Amygdala (tissue), 56 donors: ENCODE measurements at regions not wholly inside any gene's neighbourhood (a gene's known extent, or its start where the extent isn't known, plus 50 kb on each side); places are given as distances from the start of the nearest gene placed in this dataset.
"Not testable (repeated sequence)": the region's sequence is repeated elsewhere in the genome, so short reads cannot be mapped to it uniquely, and the experiment has no call there.

Source experiments
- DNase-seq, 56 donors: peaks; one replicate each; lab custom pipeline; 2025; lab: John Stamatoyannopoulos, UW

GRCh38 chr17:27049104-27049784 lies 244.7 kb upstream of the WSB1 start:
- no peak for DNase-seq

DNA sequence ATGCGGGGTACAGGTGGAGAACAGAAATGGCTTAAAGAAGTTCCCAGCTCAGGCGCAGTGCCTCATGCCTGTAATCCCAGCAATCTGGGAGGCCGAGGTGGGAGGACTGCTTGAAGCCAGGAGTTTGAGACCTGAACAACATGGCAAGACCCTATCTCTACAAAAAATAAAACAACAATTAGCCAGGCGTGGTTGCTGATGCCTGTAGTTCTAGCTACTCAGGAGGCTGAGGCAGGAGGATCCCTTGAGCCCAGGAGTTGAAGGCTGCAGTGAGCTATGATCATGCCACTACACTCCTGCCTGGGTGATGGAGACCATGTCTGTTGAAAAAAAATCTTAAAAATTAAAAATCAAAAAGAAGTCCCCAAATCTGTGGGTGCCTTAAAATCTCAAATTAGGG lies 228.3 kb upstream of the WSB1 start:
- no peak for DNase-seq

GRCh38 chr17:27066315-27066714 lies 227.6 kb upstream of the WSB1 start:
- DNase-seq: no peak

DNA sequence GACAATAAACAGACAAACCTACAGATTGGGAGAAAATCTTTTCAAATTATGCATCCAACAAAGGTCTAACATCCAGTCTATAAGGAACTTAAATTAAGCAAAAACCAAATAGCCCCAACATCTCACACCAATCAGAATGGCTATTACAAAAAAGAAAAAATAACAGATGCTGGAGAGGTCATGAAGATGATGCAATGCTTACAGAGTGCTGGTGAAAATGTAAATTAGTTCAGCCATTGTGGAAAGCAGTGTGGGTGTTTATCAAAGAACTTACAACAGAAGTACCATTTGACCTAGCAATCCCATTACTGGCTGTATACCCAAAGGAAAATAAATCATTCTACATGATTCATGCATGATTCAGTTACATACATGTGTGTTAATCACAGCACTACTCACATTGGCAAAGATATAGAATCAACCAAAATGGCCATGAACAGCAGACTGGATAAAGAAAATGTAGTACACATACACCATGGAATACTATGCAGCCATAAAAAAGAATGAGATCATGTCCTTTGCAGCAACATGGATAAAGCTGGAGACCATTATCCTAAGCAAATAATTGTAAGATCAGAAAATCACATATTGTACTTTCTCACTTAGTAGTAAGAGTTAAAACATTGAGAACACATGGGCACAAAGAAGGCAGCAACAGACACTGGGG lies 223.9 kb upstream of the WSB1 start:
- DNase-seq: no peak

GRCh38 chr17:27070836-27071235 lies 223.1 kb upstream of the WSB1 start:
- DNase-seq: no peak

- no peak for DNase-seq
Observed at GRCh38 chr17:27072885-27073284, 221.0 kb upstream of the WSB1 start.

DNA sequence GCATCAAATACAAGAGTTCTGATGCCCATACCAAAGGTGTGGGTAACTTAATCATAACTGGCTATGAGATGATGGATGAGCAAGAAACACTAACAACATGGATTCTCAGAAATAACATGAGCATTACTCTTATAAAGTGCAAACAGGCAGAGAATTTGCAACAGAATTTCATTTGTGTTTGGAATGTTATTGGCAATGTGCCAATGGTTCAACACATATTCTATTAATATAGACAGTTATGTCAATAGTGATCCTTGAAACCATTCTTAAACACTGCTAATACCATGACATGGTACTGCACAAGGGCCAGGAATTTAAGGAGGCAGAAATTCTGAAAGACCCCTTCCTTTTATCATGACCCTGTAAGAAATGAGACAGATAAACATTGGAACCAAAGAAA lies 217.1 kb upstream of the WSB1 start:
- DNase-seq: no peak

DNA sequence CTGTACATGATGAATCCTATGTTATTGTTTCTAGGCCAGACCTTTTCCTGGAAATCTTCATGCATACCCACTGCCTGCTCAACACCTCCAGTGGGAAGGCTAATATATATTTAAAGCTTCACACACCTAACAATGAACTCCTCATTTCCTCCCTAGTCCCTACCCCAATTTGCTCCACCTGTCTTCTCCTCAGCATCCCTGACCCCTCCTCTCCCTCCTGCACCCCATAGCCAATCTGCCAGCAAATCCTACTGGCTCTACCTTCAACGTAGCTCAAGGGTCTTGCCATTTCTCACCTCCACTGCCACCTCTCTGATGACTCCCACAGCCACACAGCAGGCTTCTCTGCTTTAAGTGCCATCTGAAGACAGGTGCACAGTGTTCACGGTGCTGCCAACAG lies 215.6 kb upstream of the WSB1 start:
- no peak for DNase-seq

DNA sequence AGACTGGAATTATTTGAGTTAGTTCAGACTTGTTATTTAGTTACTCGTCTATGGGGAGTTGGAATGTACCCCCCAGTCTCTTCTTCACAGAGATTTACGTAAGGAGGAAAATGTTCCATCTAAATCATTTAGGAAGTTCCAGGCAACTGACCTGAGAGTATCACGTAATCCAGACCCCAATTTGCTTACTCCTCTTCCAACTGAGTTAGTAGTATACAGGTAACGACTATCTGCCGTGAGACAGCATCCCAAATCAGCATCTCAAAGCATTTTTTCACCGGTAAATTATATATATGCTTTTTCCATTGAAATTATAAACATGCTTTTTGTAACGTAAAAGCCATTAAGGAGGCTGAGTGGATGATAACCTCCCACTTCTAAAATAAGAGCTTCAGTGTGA lies 214.3 kb upstream of the WSB1 start:
- no peak for DNase-seq

DNA sequence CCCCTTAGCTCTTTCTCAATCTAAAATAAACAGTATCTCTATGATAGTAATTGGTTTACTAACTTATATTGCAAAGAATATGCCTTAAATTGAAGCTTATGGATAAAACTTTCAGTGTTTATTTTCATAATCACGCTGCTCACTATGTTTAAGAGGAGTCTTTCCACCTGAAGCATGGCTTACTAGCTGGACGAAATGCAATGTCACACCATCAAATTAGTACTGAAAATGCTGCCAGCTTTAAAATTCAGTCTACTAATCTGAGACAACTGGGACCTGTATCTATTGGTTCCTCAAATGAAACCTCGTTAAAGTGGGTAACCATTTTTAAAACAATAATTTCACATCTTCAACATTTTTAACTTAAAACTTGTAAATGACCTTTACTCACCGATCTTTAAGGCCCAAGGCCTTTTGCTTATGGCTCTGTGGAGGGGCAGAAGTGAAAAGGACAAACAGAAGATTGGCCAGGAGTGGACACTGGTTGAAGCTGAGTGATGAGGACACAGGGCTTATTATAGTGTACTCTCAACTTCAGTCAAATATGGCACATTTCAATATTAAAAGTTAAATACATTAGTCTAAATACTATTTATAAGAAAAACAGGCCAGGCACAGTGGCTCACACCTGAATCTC lies 212.8 kb upstream of the WSB1 start:
- DNase-seq: no peak

DNA sequence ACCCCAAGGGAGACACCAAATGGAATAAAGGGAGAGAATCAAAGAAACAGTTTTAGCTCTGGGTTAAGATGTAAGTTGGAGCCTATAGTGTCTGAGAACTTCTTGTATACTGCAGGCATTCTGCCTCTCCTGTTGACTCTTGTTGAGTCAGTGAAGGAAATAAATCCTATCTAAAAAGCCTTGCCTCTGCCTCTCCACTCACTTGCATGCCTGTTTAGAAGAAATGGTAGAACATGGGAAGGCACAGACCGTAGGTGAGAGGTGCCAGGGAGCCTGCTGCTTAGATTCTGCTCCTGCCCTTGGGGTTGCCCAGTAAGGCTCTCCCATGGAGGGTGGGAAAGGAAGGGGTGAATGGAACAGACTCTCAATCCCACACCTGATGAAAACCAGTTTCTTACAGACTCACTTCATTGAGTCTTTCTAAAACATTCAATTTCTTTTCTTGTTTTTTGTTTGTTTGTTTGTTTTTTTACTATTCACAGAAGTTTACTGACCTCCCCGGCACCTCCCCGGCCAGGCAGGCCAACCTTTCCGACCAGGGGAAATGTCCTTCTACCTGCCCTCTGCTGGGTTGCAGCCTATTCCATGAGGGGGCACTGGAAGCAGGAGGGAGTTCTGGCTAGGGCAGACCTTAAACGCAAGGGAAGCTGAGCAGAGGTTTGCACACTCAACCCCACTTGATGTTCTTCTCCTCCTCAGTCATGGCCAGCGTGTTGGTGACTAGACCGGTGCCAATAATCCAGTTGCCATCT lies 211.7 kb upstream of the WSB1 start:
- DNase-seq: no peak

DNA sequence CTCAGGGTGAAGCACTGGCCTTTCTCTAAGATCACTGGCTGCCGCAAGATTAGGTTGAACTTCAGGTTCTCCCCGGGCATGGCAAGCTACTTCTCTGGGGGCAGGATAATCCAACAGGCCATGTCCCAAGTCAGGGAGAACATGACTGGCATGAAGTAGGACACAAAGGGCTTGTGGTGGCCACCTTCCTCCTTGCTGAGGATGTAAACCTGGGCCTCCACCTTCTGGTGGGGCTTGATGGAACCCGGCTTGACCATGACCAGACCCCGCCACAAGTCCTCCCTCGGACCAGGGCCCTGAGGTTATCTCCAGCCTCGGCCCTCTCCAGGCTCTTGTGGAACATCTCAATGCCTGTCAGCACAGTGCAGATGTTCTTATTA lies 211.1 kb upstream of the WSB1 start:
- DNase-seq: no peak

- DNase-seq: no peak
Observed at GRCh38 chr17:27083408-27084185, 210.3 kb upstream of the WSB1 start.

GRCh38 chr17:27085517-27085916 lies 208.4 kb upstream of the WSB1 start:
- DNase-seq: no peak

DNA sequence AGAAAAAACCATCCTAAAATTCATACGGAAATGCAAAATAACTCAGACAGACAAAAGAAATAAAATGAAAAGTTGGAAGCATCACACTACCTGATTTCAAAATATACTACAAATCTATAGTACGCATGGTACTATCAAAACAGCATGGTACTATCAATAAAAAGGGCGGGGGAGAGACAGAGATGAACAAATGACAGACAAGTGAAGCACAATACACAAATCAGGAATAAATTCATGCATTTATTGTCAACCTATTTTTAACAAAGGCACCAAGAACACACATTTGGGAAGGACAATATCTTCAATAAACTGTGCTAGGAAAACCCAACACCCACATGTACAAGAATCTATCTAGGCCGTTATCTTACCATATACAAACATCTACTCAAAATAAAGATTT lies 207.4 kb upstream of the WSB1 start:
- no peak for DNase-seq

GRCh38 chr17:27087935-27088766 lies 205.8 kb upstream of the WSB1 start:
- DNase-seq: no peak

- DNase-seq: no peak
Observed at GRCh38 chr17:27088767-27089078, 205.2 kb upstream of the WSB1 start.

GRCh38 chr17:27089079-27089928 lies 204.6 kb upstream of the WSB1 start:
- not testable (repeated sequence) for DNase-seq

GRCh38 chr17:27089929-27090247 lies 204.0 kb upstream of the WSB1 start:
- no peak for DNase-seq
